Non-pigmented ciliary epithelial cell (primary cell): ENCODE measurements at regions not wholly inside any gene's neighbourhood (a gene's known extent, or its start where the extent isn't known, plus 50 kb on each side); places are given as distances from the start of the nearest gene placed in this dataset.
A peak's percentile ranks its signal among the peaks of the same experiment; 100 is the strongest.

Experiments used
- DNase-seq: peaks from one replicate; pipeline ENCODE4 v3.0.0-alpha.2; 2010; ENCODE audit warnings: low read depth

GRCh38 chr5:38753776-38754175, 92.0 kb upstream of the OSMR start:
- DNase-seq: no peak

- peak; percentile 36 for DNase-seq
Observed at GRCh38 chr5:38755181-38755580, 90.6 kb upstream of the OSMR start.

- DNase-seq: no peak
Observed at GRCh38 chr5:38756068-38756467, 89.7 kb upstream of the OSMR start.

GRCh38 chr5:38757451-38758245, 88.2 kb upstream of the OSMR start:
- DNase-seq: no peak

- no peak for DNase-seq
Observed at GRCh38 chr5:38758774-38759600, 86.8 kb upstream of the OSMR start.

DNA sequence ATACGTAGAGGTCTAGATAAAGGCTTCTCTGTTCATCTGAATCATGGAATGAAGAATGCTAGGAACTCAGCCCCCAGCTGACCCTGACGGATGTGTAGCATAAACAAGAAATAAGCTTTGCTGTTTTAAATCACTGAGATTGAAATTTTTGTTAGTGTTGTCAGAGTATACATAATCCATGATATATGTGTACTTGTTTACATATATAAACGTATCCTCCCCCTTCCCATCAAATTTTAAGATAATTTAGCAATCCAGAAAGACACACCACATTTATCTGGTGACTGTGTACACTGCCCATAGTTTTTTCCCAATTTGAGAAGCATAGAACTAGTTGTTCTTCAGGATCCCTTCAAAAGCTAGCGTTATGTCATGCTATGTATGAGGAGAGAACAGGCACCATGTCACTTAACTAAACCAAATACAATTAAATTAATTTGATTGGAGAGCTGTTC, 80.8 kb upstream of the OSMR start:
- peak; percentile 90 for DNase-seq

- no peak for DNase-seq
Observed at GRCh38 chr5:38765399-38765861, 80.4 kb upstream of the OSMR start.

DNA sequence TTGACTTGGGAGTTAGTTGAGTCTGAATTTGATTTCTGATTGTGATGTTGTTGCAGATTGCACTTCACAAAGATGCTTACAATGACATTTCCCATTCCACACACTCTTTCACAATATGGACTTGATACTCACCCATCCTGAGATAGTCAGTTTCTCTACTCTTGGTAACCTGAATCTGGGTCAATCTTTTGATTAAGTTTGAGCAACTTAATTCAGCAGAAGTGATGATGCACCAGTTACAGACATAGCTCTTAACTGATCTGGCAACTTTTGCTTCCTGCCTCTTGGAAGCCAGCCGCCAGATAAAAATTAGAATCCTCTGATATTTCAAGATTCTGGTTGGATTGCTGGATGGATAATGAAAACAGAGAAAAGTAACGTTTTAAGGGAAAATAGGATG, 79.7 kb upstream of the OSMR start:
- no peak for DNase-seq

- DNase-seq: no peak
Observed at GRCh38 chr5:38768412-38769211, 77.2 kb upstream of the OSMR start.

DNA sequence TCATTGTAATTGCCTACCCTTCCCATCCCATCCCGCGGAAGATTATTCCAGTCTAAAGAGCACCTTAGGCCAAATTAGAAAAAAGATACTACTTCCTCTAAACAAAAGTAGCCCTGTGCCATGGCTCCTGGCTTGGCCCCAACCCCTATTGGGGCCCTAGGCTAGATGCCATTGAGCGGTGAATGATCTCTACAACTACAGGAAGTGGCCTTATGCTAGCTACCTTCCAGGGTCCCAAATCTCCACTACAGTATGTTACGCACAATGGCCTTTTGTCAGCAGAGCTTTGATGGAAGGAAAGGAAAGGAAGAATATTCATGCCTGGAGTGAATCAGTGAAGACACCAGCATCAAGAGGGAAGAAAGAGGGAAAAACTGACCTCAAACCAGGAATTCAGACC, 73.3 kb upstream of the OSMR start:
- DNase-seq: no peak

DNA sequence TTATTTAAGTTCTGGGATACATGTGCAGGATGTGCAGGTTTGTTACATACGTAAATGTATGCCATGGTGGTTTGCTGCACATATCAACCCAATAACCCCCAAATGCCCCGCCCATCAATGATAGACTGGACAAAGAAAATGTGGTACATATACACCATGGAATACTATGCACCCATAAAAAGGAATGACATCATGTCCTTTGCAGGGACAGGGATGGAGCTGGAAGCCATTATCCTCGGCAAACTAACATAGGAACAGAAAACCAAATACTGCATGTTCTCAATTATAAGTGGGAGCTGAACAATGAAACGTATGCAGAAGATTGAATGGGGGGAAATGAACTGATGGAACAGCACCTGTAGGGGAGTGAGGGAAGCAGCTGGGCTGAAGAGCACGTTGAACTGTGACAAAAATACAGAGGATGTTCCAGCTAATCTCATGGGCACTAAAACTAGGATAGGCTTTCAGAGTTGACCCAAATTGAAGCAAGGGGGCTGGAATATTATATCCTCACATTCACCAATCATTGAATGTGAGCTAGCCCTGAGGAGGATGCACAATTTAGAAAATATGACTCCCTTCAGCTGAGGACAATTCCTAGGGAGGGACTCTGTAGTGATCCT, 70.5 kb upstream of the OSMR start:
- no peak for DNase-seq

GRCh38 chr5:38776149-38776896, 69.5 kb upstream of the OSMR start:
- DNase-seq: no peak

DNA sequence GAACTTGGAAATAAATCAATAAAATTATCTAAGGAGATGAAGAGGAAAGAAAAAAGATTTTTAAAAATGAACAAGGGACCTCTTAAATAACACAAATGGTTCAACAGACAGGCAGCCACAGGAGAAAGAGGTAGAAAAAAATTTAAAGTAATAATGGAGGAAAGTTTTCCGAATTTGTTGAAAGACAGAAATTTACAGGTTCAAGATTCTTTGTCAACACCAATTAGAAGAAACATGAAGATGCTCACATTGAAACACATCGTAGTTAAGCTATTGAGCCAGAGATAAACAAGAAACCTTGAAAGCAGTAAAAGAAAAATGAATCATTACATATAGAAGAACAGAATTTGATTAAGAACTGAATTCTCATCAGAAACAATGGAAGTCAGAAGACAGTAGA, 68.7 kb upstream of the OSMR start:
- DNase-seq: no peak

DNA sequence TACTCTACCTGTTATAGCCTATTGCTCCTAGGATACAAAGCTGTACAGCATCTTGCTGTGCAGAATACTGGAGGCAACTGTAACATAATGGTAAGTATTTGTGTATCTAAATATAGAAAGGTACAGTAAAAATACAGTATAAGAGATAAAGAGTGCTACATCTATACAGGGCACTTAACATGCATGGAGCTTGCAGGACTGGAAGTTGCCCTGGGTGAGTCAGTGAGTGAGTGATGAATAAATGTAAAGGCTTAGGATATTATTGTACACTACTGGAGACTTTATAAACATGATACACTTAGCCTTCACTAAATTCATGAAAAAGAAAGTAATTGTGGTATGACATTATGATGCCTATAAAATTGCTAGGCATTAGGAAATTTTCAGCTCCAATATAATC, 65.5 kb upstream of the OSMR start:
- DNase-seq: no peak

DNA sequence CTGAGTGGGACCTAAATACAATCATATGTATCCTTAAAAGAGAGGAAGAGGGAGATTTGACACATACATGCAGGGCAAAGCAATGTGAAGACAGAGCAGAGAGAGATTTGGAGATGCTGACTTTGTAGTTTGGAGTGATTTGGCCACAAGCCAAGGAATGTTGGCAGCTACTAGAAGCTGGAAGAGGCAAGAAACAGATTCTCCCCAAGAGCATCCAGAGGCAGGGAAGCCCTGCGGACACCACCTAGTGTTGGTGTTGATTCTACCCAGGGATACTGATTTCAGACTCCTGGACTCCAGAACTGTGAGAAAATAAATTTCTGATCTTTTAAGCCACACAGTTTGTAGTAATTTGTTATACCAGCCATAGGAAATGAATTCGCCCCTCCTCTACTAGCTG, 64.9 kb upstream of the OSMR start:
- DNase-seq: no peak

DNA sequence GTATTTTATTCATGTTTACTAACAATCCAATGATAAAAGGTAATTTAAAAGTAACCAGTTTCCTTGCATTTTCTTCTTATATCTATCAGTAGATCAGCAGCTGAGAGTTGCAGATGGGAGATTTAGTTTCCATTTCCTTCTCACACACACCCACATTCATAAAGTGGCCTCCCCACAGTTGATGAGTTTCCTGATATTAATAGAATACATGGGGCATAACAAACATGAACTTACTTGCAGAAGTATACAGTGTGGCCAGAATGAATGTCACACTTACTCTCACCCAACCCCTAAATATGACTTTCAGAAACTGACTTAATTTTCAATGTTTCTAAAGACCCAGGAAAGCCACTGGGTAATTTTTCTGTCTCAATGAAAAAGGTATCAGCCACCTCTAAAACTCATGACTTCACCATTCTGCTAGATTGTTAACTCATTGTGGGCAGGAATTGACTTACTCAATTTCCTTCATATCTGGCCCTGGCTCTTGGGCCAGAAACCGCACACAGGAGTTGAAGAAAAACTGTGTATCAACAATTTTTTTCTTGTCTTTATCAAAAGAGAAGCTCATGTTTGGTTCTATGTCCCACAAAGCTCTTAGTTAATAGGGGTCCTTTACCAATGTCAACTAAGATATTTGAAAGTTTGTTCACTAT, 63.5 kb upstream of the OSMR start:
- no peak for DNase-seq

- DNase-seq: peak; percentile 91
Observed at GRCh38 chr5:38783011-38783561, 62.7 kb upstream of the OSMR start.

- no peak for DNase-seq
Observed at GRCh38 chr5:38789134-38789533, 56.7 kb upstream of the OSMR start.

GRCh38 chr5:38789777-38790176, 56.0 kb upstream of the OSMR start:
- no peak for DNase-seq

GRCh38 chr5:38790268-38790667, 55.5 kb upstream of the OSMR start:
- no peak for DNase-seq
